Left lobe of liver (tissue), 2 donors: ENCODE measurements at regions not wholly inside any gene's neighbourhood (a gene's known extent, or its start where the extent isn't known, plus 50 kb on each side); places are given as distances from the start of the nearest gene placed in this dataset.

Experiments used
- ATAC-seq: fragments of 200-7000 bp; cut with Tn5 transposase; one replicate; pipeline ENCODE4 v1.9.1; 2020; ENCODE audit warnings: mild to moderate bottlenecking, moderate library complexity
- DNase-seq: peaks from one replicate; pipeline ENCODE4 v3.0.0-alpha.2; 2020; ENCODE audit warnings: low spot score
- donor health status: DM: no; HTN: no; CAD: no; lungs with moderate emphysema.
- donor health status: DM: no; HTN: yes; CAD: no.

DNA sequence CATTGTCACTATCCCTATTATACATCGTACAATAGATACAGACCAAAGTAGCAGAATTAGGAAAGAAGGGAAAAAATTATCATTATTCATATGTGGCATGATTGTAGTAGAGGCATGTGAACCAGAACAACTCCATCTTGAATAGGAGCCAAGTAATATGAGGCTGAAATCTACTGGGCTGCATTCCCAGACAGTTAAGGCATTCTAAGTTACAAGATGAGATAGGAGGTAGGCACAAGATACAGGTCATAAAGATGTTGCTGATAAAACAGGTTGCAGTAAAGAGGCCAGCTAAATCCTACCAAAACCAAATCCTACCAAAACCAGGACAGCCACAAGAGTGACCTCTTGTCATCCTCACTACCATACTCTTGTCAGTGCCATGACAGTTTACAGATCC is 1035.4 kb upstream of the SEMA6D start:
- DNase-seq (no peak), ATAC-seq (no peak)

DNA sequence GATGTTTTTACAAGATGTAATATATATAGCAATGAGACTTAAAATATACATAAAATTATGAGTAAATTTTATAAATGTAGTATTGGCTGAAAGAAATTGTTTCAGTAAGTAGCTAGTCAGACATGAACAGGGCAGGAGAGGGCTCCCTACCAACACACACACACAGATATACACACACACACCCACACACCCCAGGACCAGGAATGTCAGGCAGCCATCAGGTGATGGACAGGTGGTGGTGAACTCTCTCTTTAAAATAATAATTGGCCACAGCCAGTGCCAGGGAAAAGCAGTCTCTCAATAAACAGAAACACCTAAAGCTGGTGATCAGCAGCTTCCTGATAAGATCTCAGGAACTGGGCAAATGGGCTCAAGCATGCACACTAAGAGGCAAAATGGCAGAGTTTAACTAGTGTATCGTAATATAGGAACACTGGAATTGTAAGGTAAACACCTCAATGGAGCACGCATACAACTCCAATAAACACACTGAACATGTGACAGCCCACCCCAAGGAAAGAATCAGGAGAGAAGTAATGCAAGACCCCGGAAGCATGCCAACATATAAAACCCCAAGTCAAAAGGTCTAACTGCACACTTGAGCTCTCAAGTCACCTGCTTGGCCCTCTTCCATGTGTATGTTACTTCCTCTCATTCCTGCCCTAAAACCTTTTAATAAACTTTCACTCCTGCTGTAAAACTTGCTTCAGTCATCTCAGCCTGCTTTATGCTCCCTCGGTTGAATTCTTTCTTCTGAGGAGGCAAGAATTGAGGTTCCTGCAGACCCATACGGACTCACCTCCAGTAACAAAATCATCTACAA is 1034.1 kb upstream of the SEMA6D start:
- DNase-seq: no peak
- ATAC-seq: no peak

DNA sequence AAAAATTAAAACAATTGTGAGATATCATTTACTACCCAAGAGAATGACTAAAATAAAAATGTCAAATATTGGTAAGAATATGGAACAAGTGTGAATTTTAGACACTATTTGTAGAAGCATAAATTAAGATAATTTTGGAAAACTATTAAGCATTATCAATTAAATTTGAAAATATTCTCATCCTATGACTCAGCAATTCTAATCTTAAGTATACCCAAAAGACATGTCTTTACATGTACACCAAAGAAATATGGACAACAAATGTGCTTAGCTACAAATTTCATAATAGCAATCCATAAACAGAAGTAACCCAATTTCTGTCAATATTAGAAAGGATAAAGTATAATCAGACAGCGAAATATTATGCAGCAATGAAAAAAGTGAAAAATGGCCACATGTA is 1032.2 kb upstream of the SEMA6D start:
- no peak for ATAC-seq
- DNase-seq: no peak

DNA sequence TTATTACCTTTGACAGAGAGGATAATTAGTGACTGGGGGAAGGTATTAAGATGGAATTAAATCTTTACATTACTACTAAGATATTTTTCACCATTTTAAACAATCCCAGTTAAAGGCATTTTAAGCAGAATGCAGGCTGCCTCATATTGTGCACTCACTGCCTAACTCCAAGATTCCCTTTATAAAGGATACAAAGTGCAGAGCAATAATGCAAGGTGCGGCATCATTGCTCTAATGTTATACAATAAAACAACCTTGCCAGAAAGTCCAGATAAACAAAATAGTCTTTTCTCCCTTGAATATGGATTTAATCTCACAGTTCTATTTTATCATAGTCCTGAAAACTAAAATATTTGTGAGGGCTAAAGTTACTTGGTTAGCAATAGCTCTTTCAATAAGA is 1031.6 kb upstream of the SEMA6D start:
- ATAC-seq (no peak), DNase-seq (no peak)

DNA sequence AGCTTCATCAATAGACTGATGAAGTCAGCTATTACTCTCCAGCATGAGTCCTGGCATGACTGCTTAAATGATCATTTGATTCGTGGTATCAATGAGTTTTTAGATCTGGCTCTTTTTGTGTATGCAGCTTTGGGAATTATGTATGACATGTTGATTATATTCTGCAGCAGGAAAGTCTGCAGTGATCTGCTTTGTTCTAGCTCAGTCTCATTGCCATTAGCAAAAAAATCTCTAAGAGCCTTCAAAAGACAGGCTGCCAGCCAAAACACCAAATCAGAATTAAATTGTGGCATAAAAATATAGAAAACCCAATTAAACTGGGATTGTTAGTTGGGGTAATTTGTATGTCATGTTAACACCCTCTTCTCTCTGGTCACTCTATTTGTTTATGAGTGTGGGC is 1021.0 kb upstream of the SEMA6D start:
- no peak for DNase-seq
- no peak for ATAC-seq

DNA sequence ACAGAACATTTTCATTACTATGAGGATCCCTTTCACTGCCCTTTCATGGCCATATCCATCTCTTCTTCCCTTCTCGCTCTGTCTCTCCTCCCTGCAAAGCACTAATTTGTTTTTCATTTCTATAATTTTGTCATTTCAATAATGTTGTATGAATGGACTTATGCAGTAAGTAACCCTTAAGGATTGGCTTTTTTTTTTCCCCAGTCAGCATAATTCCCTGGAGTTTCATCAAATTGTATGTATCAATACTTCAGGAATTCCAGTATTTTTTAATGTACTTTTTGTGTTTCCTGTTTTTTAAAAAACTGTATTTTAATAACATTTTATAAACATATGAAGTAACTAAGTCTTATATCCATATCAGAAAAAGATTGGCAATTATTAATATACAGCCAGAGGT is 1016.0 kb upstream of the SEMA6D start:
- ATAC-seq (no peak), DNase-seq (no peak)

DNA sequence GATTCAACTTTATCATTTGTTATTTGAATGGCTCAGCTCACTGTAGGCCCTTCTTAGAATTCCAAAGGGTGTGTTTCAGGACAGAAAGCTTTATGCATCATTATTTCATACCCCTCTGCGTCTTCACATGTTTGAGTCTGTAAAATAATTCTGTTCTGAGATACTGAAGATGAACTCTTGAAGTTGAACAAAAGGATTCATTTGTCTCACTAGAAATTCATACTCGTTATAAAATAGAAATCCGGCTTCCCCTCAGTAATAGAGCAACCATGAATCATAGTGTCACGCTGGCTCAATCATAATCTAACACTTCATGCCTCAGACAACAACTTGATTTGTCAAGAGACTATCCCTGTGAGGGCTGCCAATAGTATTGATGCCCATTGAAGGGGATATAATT is 1015.4 kb upstream of the SEMA6D start:
- DNase-seq (no peak), ATAC-seq (no peak)

DNA sequence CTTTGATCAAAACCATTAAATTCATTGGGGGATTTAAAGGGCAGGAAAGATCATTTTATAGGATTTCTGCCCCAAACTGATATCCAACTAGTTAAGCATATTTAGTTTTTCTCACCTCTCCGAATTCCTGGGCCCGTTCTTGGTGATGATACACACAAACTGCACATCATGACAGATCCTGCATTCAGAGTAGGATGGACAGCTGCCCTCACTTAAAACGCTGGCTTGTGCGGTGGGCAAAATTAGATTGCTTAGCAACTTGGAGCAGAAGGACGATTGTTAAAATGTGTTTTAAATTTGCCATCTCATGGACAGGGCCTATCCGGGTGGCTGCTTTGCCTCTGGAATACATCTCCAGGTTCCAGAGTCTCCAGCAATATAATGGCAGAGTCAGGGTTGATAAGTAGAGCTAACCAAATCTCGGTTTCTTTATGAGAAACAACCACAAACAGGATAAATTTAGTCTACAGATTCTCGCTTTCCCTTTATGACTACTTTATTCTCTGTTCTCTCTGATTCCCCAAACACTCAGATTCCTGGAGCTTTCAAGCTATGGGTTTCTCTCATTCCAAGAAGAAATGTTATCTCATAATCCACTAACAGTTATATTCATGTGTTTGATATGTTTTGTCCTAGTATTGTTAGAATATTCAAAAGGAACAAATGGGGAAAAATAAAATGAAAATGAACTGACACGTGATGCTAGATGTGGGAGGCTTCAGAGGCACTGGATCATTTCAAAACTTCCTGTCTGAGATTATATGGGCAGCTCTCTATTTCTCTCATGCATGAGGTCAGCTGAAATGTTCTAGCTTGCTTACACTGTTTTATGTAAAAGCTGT is 1014.1 kb upstream of the SEMA6D start:
- ATAC-seq: no peak

DNA sequence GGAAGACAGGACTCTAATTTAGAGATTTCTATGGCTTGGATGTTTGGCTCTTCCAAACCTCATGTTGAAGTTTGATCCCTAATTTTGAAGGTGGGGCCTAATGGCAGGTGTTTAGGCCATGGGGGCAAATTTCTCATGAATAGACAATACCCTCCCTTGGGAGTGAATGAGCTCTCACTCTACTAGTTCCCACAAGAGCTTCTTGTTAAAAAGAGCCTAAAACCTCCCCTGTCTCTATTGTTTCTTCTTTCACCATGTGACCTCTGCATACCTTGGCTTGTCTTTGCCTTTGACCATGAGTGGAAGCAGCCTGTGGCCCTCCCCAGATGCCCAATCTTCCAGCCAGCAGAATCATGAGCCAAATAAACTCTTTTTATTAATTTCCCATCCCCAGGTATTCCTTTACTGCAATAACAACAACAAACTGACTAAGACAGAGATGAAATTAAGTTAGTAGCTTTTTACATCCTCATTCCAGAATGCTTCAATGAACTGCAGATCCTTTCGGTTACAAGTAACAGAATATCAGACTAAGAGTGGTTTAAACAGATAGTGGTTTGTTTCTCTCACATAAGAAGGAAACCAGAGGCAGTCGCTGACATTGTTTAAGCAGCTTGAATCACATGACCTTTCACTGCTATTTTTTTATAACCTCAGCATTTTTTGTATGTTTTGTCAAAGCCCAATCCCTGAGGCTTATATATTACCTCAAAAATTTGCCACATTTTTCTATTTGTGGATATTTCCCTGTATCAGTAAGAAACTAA is 1013.3 kb upstream of the SEMA6D start:
- no peak for ATAC-seq
- DNase-seq: no peak

More for the DNA sequence above, 1014.1 kb upstream of the SEMA6D start:
- no peak for DNase-seq

DNA sequence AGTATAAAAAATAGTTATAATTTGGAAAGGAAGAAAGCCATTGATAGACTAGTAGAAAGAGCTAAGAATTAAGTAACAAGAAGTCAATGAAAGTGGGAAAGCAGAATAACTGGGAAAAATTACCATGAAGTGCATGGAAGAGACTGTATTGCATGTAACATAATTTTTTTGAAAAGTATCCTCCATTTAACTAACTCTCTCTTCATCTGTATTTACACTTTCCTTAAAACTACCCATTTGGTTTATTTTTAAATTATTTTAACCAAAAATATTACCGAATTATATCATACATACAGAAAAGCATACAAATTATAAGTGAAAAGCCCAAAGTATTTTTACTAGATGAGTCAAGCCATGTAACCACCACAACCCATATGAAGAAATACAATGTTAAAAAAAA is 1009.9 kb upstream of the SEMA6D start:
- no peak for DNase-seq
- ATAC-seq: no peak

DNA sequence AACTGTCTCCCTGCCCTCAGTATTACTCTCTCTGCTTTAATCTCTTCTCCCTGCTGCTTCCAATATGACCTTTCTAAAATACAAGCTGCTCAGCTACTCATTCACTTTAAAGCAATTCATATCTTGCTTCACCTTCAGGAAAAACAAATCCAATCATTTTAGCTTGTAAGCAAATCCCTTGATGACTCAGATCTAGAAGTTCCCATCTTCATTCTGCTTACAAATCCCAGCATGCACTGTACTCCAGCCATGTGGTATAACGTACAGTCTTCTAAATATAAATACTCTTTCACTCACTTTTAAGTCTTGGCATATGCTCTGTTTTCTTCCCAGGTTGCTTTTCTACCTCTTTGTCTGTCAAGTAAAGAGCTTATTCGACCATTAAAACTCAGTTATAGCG is 1009.1 kb upstream of the SEMA6D start:
- DNase-seq: no peak
- no peak for ATAC-seq

DNA sequence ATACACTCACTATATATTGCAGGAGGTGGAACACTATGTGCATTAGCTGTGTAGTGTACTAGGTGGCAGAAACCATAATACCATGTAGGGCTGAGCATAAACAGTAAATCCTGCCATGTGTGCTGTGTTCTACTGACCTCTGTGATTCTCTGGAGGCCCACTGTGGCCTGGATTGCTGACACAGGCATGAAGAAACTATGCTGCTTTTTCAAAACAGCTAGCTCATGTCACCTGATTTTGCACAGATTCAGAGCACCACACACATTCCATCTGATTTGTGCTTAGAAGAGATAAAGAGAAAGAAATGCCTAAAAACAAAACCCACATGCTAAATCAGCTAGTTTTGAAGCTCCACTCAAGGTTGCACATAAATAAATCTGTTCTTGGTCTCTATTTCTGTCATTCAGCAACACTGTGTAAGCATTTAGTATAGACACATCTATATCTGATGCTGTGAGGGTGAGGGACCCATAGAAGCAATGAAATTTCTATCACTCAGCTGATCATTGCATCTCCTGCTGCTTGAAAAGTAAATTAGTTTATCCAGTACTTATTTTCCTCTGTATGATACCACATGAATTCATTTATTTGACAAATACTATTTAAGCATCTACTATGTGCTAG is 1007.7 kb upstream of the SEMA6D start:
- DNase-seq: no peak

DNA sequence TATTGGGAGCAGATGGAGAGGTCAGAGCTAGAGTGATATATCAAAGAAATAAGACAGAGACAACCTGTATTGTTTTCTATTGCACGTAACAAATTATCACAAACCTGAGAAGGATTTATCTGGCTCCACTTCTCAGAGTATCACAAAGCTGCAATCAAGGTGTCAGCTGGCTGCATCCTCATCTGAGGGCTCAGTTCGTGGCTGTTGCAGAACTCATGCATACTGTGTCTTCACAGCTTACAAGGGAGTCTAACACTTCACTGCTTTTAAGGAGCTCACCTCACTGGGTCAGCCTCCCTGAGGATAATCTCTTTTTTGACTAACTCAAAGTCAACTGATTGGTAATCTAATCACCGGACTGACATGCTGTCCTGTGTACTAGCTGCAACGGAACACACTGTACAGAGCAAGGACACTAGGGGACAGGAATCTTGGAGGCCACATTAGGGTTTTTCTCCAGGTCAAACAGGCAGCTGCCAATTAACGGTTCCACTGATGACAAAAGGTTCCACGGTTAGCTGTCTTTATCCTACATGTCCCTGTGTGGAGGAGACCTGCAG is 1006.8 kb upstream of the SEMA6D start:
- no peak for ATAC-seq
- DNase-seq: no peak

More for the DNA sequence above, 1007.7 kb upstream of the SEMA6D start:
- no peak for ATAC-seq

DNA sequence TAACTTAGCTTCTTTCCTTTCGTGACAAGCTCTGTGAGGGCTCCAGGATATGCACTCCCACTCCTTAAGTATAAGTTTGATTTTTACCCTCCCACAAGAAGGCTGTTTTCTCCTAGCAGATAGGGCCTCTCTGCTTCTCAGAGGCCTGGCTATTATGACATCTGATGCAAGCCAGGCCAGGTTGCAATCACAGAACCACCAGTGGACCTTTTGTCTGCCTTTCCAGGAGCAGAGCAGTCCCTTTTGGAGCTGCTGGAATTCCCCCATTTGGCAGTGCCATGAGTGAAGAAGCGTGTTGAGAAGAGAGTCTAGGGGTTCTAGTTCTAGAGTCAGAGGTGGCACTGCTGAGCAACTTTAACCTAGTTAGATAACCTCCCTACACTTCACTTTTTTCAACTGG is 1004.3 kb upstream of the SEMA6D start:
- no peak for DNase-seq
- ATAC-seq: no peak

DNA sequence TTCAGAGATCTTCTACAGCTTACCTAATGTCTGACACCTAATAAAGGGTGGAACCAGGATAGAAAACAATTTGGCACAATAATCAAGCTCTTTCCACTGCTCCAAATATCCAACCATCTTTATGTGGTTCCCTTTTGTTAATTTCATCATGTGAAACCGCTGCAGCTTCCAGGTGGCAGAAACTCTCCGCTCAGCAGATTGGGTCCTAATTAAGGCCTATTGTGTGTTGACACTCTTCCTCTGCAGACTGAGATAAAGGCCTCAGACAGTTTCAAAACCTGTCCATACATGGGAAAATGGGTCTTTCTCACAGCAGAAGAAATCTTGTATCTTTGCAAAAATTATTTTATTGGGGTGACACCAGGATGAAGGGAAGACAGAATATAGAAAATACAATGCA is 1002.4 kb upstream of the SEMA6D start:
- DNase-seq (no peak), ATAC-seq (no peak)

DNA sequence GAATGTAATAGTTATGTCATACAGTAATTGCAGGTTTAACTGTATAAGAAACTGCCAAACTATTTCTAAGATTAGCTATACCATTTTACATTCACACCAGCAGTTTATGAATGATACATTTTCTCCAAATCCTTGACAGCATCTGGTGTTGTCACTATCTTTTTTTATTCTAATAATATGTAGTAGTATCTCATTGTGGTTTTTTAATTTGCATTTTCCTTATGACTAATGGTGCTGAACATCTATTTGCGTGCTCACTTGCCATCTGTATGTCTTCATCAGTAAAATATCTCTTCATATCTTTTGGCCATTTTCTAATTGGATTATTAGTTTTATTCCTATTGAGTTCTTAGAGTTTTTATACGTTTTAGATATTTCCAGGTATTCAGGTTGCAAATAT is 994.0 kb upstream of the SEMA6D start:
- ATAC-seq (no peak), DNase-seq (no peak)

DNA sequence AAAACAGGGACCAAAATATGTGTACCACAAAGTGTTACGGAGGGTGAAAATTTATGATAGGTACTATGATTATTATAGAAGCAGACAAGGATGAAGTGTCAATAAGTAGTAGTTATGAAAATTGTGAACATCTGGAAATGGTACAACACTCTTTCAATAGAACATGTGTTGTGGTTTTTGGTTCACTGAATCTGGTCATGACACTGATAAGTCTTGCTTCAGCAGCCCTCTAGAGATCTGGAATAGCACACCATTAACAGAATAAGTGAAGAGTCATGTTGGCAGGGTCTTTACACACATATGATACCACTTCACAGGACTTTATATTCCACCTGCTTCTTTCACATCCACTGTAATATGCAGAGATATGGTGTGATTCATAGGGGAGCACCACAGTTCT is 985.2 kb upstream of the SEMA6D start:
- no peak for DNase-seq
- ATAC-seq: no peak

DNA sequence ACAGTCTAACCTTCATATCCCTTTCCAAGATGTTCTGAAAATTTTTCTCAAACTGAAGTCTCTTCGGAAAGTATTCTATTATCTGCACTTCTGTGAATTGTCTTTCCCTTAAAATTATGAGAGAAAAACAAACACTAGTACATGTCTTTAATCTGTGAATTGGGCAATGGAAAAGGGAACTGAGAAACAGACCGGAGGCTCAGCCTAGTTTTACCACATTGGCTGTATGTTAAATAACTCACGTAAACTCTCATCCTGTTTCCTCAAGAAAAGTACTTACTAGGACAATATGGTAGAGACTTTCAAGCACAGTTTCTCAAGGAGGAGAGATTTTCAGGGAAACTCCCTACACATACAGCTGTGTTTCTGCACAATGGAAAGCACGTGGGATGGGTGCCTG is 982.2 kb upstream of the SEMA6D start:
- no peak for ATAC-seq

DNA sequence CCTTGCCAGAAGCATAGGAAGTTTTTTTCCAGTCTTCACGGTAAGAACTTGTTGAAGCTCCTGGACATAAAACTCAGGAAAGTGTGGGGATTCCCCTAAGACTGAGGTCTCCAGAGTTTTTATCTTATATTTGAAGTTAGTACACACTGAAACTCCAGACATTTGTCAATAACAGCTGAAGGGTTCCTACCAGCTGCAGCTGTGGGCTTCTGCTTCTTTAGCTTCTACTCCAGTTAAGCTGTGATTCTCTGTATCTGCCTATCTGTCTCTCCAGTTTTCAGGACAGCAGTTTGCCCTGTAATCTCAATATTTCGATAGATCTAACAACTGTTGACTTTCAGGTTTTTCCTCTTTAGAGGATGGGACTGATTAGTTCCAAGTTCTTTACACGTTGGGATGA is 966.0 kb upstream of the SEMA6D start:
- DNase-seq (no peak), ATAC-seq (no peak)

More for the DNA sequence above, 982.2 kb upstream of the SEMA6D start:
- DNase-seq: no peak

DNA sequence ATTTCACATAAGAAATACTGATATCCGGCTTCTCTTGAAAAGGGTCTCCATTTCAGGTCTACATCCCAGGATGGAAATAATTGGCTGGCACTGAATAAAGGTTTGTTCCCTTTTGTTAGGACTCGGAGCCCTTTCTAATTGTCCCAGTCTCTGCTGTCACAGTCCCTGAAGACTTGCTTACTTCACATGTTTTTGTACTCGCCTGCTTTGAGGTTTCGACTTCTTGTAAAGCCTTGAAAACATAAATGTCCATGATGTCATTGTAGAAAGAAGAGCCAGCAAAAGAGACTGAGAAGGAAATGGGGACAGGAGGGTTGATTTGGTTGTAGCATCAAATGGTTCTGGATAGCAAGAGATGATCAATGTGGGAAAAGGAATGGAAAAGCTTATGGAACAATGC is 963.4 kb upstream of the SEMA6D start:
- no peak for DNase-seq
- ATAC-seq: no peak

DNA sequence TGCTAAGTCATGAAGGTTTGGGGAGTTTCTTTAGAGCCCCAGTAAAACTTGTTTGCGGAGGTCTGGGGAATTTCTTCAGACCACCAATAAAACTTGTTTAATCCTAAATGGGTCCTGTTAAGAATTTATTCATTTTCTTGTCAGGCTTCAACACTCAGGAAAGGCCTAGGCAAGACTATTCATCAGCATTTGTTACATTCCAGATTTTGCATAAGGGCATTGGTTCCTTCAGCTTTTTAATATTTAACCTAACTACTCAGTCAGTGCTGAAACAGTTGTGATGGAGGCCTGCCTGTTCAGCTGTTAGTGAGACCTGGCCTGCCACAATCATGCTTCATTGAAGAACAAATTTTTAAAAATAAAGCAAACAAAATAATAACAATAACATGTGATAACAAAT is 954.2 kb upstream of the SEMA6D start:
- DNase-seq (no peak), ATAC-seq (no peak)
